Stomach (tissue), 4 donors: ENCODE measurements at regions not wholly inside any gene's neighbourhood (a gene's known extent, or its start where the extent isn't known, plus 50 kb on each side); places are given as distances from the start of the nearest gene placed in this dataset.
"Not testable (repeated sequence)": the region's sequence is repeated elsewhere in the genome, so short reads cannot be mapped to it uniquely, and the experiment has no call there.

ENCODE experiments used
- POLR2AphosphoS5 ChIP-seq, 3 donors: sonication (generic); formaldehyde crosslinking; IDR thresholded peaks; one replicate each; pipeline ENCODE4 v1.6.1; 2016; ENCODE audit warnings: antibody characterized with exemption in 3 of 3
- TF ChIP-seq, protein P1 (sequence below), 7 experiments: fragments of 450-650 bp in 4 of 7; fragments of 200-600 bp in 3 of 7; sonication (generic) in 3 of 7; IDR thresholded peaks; one replicate each; pipeline ENCODE4 v1.5.1; 2016 to 2019; ENCODE audit warnings: antibody characterized with exemption in 7 of 7, control low read depth in 2 of 7, mild to moderate bottlenecking in 1 of 7

DNA sequence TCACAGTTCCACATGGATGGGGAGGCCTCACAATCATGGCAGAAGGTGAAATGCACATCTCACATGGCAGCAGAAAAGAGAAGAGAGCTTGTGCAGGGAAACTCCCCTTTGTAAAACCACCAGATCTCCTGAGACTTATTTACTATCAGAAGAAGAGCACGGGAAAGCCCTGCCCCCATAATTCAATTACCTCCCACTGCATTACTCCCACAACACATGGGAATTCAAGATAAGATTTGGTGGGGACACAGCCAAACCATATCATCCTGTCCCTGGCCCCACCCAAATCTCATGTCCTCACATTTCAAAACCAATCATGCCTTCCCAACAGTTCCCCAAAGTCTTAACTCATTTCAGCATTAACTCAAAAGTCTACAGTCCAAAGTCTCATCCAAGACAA lies 90.3 kb upstream of the SLC7A11 start:
- not testable (repeated sequence) for TF ChIP-seq POLR2AphosphoS5 (IDR thresholded peaks at IDR 0.05)
- TF ChIP-seq, protein P1, sequence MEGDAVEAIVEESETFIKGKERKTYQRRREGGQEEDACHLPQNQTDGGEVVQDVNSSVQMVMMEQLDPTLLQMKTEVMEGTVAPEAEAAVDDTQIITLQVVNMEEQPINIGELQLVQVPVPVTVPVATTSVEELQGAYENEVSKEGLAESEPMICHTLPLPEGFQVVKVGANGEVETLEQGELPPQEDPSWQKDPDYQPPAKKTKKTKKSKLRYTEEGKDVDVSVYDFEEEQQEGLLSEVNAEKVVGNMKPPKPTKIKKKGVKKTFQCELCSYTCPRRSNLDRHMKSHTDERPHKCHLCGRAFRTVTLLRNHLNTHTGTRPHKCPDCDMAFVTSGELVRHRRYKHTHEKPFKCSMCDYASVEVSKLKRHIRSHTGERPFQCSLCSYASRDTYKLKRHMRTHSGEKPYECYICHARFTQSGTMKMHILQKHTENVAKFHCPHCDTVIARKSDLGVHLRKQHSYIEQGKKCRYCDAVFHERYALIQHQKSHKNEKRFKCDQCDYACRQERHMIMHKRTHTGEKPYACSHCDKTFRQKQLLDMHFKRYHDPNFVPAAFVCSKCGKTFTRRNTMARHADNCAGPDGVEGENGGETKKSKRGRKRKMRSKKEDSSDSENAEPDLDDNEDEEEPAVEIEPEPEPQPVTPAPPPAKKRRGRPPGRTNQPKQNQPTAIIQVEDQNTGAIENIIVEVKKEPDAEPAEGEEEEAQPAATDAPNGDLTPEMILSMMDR (IDR thresholded peaks at IDR 0.05), result not testable (repeated sequence)
